GM12878 (cell line): ENCODE measurements at regions not wholly inside any gene's neighbourhood (a gene's known extent, or its start where the extent isn't known, plus 50 kb on each side); places are given as distances from the start of the nearest gene placed in this dataset.

Experiments
- ATAC-seq: fragments of 200-7000 bp; cut with Tn5 transposase; 3 replicates; pipeline ENCODE4 v1.9.1; 2020; ENCODE audit warnings: mild to moderate bottlenecking, moderate library complexity
- BruUV-seq: library from RNA; stranded (reverse); fragments of 400-500 nt; replicated peaks from 2 replicates; lab custom pipeline; 2021; lab: Mats Ljungman, UMichigan
- CTCF ChIA-PET: fragments of 300-600 bp; sonication (Branson Sonifier 250); formaldehyde crosslinking; extraction: SDS; loops from one replicate; lab custom pipeline; 2021; ENCODE audit warnings: inconsistent platforms; lab: Yijun Ruan, JAX
- POLR2A ChIA-PET: fragments of 350-600 bp; formaldehyde crosslinking; extraction: SDS; loops from one replicate; lab custom pipeline; 2021; ENCODE audit warnings: inconsistent platforms; lab: Charles Lee
- RAD21 ChIA-PET: fragments of 300-600 bp; sonication (Branson Sonifier 250); formaldehyde crosslinking; loops from one replicate; lab custom pipeline; 2023; ENCODE audit warnings: antibody characterized with exemption; ENCODE audit not compliant: unreplicated experiment; lab: Charles Lee
- SMC1A ChIA-PET: fragments of 300-600 bp; sonication (Branson Sonifier 250); formaldehyde crosslinking; loops from one replicate; lab custom pipeline; 2023; ENCODE audit not compliant: unreplicated experiment, uncharacterized antibody; lab: Charles Lee
- DNase-seq: peaks from one replicate; pipeline ENCODE4 v3.0.0-alpha.2; 2011; ENCODE audit warnings: low read depth, low spot score
- FAIRE-seq: peaks from 3 replicates; lab custom pipeline; 2011; peaks lifted over from hg19 to GRCh38; lab: Jason Lieb, UNC
- H2AFZ ChIP-seq: 2 replicates; pipeline ENCODE4 v1.6.0; 2011; ENCODE audit warnings: low read depth, low read length, control low read depth; ENCODE audit not compliant: control insufficient read depth
- H3K27ac ChIP-seq: 2 replicates; pipeline ENCODE4 v1.5.1; 2011; ENCODE audit warnings: control low read depth; ENCODE audit not compliant: control insufficient read depth, insufficient read depth
- H3K27me3 ChIP-seq, 2 experiments: replicated peaks in 1 of 2; 2 replicates each; pipeline versions ENCODE4 v1.6.0 to v1.6.1; 2011; ENCODE audit warnings: low read length in 1 of 2; ENCODE audit not compliant: control insufficient read depth in 2 of 2, insufficient read depth in 2 of 2
- H3K36me3 ChIP-seq, 2 experiments: 2 replicates each; pipeline ENCODE4 v1.5.1; 2011; ENCODE audit warnings: low read length in 1 of 2; ENCODE audit not compliant: control insufficient read depth in 2 of 2, insufficient read depth in 2 of 2
- H3K4me1 ChIP-seq: 2 replicates; pipeline ENCODE4 v1.6.1; 2011; ENCODE audit warnings: mild to moderate bottlenecking, low read length, moderate library complexity, mixed read lengths; ENCODE audit not compliant: control insufficient read depth, insufficient read depth
- H3K4me2 ChIP-seq: 2 replicates; pipeline ENCODE4 v1.6.0; 2011; ENCODE audit warnings: control low read depth; ENCODE audit not compliant: control insufficient read depth, insufficient read depth
- H3K4me3 ChIP-seq: fragments of 200-600 bp; sonication (generic); 2 replicates; pipeline ENCODE4 v1.5.1; 2016
- H3K79me2 ChIP-seq: 2 replicates; pipeline ENCODE4 v1.6.0; 2011; ENCODE audit warnings: low read length; ENCODE audit not compliant: control insufficient read depth, insufficient read depth
- H3K9ac ChIP-seq: 2 replicates; pipeline ENCODE4 v1.8.0; 2011; ENCODE audit warnings: low read length, control low read depth, mixed read lengths; ENCODE audit not compliant: control insufficient read depth, insufficient read depth
- H3K9me3 ChIP-seq: replicated peaks from 3 replicates; pipeline ENCODE4 v1.5.1; 2011; ENCODE audit warnings: mild to moderate bottlenecking, low read length; ENCODE audit not compliant: control insufficient read depth, insufficient read depth
- H4K20me1 ChIP-seq: 2 replicates; pipeline ENCODE4 v1.6.0; 2011; ENCODE audit not compliant: control insufficient read depth, insufficient read depth
- BACH1 ChIP-seq: fragments of 450-650 bp; IDR thresholded peaks from 2 replicates; pipeline ENCODE4 v1.6.1; 2017; ENCODE audit warnings: mild to moderate bottlenecking, borderline replicate concordance
- DPF2 ChIP-seq: fragments of 450-650 bp; IDR thresholded peaks from 2 replicates; pipeline ENCODE4 v1.6.1; 2017; ENCODE audit warnings: mild to moderate bottlenecking
- EZH2 ChIP-seq: IDR thresholded peaks from 2 replicates; pipeline ENCODE4 v1.6.1; 2012; ENCODE audit warnings: low read depth, mild to moderate bottlenecking, control low read depth, inconsistent platforms, low read length, borderline replicate concordance; ENCODE audit not compliant: control insufficient read depth
- HDAC2 ChIP-seq: fragments of 200-600 bp; sonication (generic); IDR thresholded peaks from 2 replicates; pipeline ENCODE4 v1.6.1; 2017
- HDGF ChIP-seq: fragments of 450-650 bp; IDR thresholded peaks from 2 replicates; pipeline ENCODE4 v1.6.1; 2016; ENCODE audit warnings: antibody characterized with exemption
- RBBP5 ChIP-seq: fragments of 200-600 bp; sonication (generic); conservative IDR thresholded peaks from 2 replicates; pipeline ENCODE4 v1.6.1; 2016
- SIN3A ChIP-seq: IDR thresholded peaks from 2 replicates; pipeline ENCODE4 v1.6.1; 2012; ENCODE audit warnings: low read depth, low read length, improper control_type of control experiment
- SKIL ChIP-seq: fragments of 450-650 bp; IDR thresholded peaks from 2 replicates; pipeline ENCODE4 v1.6.1; 2017; ENCODE audit warnings: mild to moderate bottlenecking, low read depth, inconsistent platforms; ENCODE audit not compliant: poor library complexity, severe bottlenecking
- SP1 ChIP-seq: IDR thresholded peaks from one replicate; pipeline ENCODE4 v1.6.1; 2011; ENCODE audit warnings: low read depth, low read length
- STAT1 ChIP-seq: fragments of 450-650 bp; conservative IDR thresholded peaks from 2 replicates; pipeline ENCODE4 v1.6.1; 2014; ENCODE audit warnings: antibody characterized with exemption, mild to moderate bottlenecking
- ZNF274 ChIP-seq: IDR thresholded peaks from one replicate; pipeline ENCODE4 v1.8.0; 2011; ENCODE audit not compliant: insufficient read length, insufficient read depth
- ZNF384 ChIP-seq: IDR thresholded peaks from 2 replicates; pipeline ENCODE4 v1.6.1; 2012; ENCODE audit warnings: low read depth, mild to moderate bottlenecking, low read length, improper control_type of control experiment, borderline replicate concordance
- WGBS: methylation state at CpG from one replicate; pipeline ENCODE4 v1.1.6; 2016; ENCODE audit warnings: low lambda C conversion rate; ENCODE audit not compliant: insufficient replicate concordance, insufficient coverage; ENCODE audit errors: missing lambda C conversion rate; 5-methylcytosine and 5-hydroxymethylcytosine counted together
- in situ Hi-C: fragments of 300-500 bp; cut with MboI; formaldehyde crosslinking; loops from 9 replicates; pipeline ENCODE4 v1.14.3; 2018; ENCODE audit warnings: mixed read lengths
- intact Hi-C: fragments of 100-400 bp; cut with micrococcal nuclease; formaldehyde crosslinking; loops from one replicate; pipeline ENCODE4 v1.14.2; 2022; ENCODE audit not compliant: unreplicated experiment

GRCh38 chr12:60311940-60312339 lies 716.1 kb downstream of the SLC16A7 start:
- H3K27ac ChIP-seq: no peak overlapping the region
- no peak overlapping the region for H2AFZ ChIP-seq
- ChIA-PET SMC1A (no interaction called here), RAD21 (no interaction called here), POLR2A (no interaction called here), CTCF (no interaction called here)
- H3K4me2 ChIP-seq: no peak overlapping the region
- no peaks in the 10 kb centered on the region for H3K27me3 ChIP-seq
- H3K4me3 ChIP-seq: no peak overlapping the region
- in situ Hi-C loops (no loop called here), intact Hi-C loops (no loop called here)
- WGBS: 11% methylated on average over 2 of the region's 2 CpGs
- BruUV-seq: no TSS peak
- no peaks in the 10 kb centered on the region for H3K36me3 ChIP-seq
- DNase-seq (no peak), ATAC-seq (no peak), FAIRE-seq (no peak)
- H3K9ac ChIP-seq: no peak overlapping the region
- TF ChIP-seq EZH2 (no peak), HDAC2 (no peak), HDGF (no peak), ZNF384 (no peak), BACH1 (no peak), SP1 (no peak), RBBP5 (no peak), STAT1 (no peak), SKIL (no peak), SIN3A (no peak), DPF2 (no peak), ZNF274 (no peak)
- no peaks in the 10 kb centered on the region for H3K9me3 ChIP-seq
- no peaks in the 10 kb centered on the region for H3K4me1 ChIP-seq
- H3K79me2 ChIP-seq: no peaks in the 10 kb centered on the region
- H4K20me1 ChIP-seq: no peaks in the 10 kb centered on the region
